ENCODE measurements at regions not wholly inside any gene's neighbourhood (a gene's known extent, or its start where the extent isn't known, plus 50 kb on each side); places are given as distances from the start of the nearest gene placed in this dataset.

- Histone ChIP-seq H2AFZ (no peak overlapping the region), H3K27ac (peak overlapping the region; percentile 17)
- no peak for DNase-seq (ENCODE audit: low spot score)
Measured at GRCh38 chr14:96658611-96659010, 138.6 kb upstream of the VRK1 start.

GRCh38 chr14:96660123-96660522 lies 137.1 kb upstream of the VRK1 start:
- Histone ChIP-seq H3K4me3 (no peak overlapping the region), H3K4me2 (no peak overlapping the region), H3K36me3 (replicated peaks; ENCODE audit: insufficient read depth, low read depth) (no peaks in the 10 kb centered on the region), H3K27me3 (peaks cover 7% of the 10 kb centered on the region), H3K9me3 (ENCODE audit: low read depth) (no peaks in the 10 kb centered on the region), H2AFZ (no peak overlapping the region), H3K4me1 (ENCODE audit: insufficient read depth) (peaks cover 5% of the 10 kb centered on the region), H4K20me1 (ENCODE audit: insufficient read depth, poor library complexity, severe bottlenecking) (no peaks in the 10 kb centered on the region), H3K79me2 (no peaks in the 10 kb centered on the region), H3K9me2 (replicated peaks; ENCODE audit: insufficient read depth) (no peaks in the 10 kb centered on the region), H3K27ac (no peak overlapping the region)
- WGBS (ENCODE audit: low lambda C conversion rate, missing lambda C conversion rate), result 30% methylated on average over 1 of the region's 1 CpG
- DNase-seq (ENCODE audit: low spot score), result no peak
- no peak for TF ChIP-seq CTCF (IDR thresholded peaks at IDR 0.05; ENCODE audit: poor library complexity)
- TF ChIP-seq EZH2phosphoT487 (IDR thresholded peaks at IDR 0.05; ENCODE audit: low read depth, severe bottlenecking, unreplicated experiment), result no peak
- no peak for TF ChIP-seq EZH2 (IDR thresholded peaks at IDR 0.05; ENCODE audit: borderline replicate concordance)

More at GRCh38 chr14:96658611-96659010, 138.6 kb upstream of the VRK1 start:
- Histone ChIP-seq H3K36me3 (replicated peaks; ENCODE audit: insufficient read depth, low read depth) (no peaks in the 10 kb centered on the region), H3K79me2 (no peaks in the 10 kb centered on the region), H3K4me3 (no peak overlapping the region), H3K4me1 (ENCODE audit: insufficient read depth) (peaks cover 5% of the 10 kb centered on the region), H3K4me2 (no peak overlapping the region), H3K9me2 (replicated peaks; ENCODE audit: insufficient read depth) (no peaks in the 10 kb centered on the region), H3K27me3 (peaks cover 4% of the 10 kb centered on the region), H4K20me1 (ENCODE audit: insufficient read depth, poor library complexity, severe bottlenecking) (no peaks in the 10 kb centered on the region), H3K9me3 (ENCODE audit: low read depth) (no peaks in the 10 kb centered on the region)
- WGBS (ENCODE audit: low lambda C conversion rate, missing lambda C conversion rate), result 71% methylated on average over 4 of the region's 4 CpGs
- TF ChIP-seq CTCF (IDR thresholded peaks at IDR 0.05; ENCODE audit: poor library complexity) (no peak), EZH2phosphoT487 (IDR thresholded peaks at IDR 0.05; ENCODE audit: low read depth, severe bottlenecking, unreplicated experiment) (no peak), EZH2 (IDR thresholded peaks at IDR 0.05; ENCODE audit: borderline replicate concordance) (no peak)

GRCh38 chr14:96660667-96661066 lies 136.5 kb upstream of the VRK1 start:
- Histone ChIP-seq H3K27me3 (peaks cover 7% of the 10 kb centered on the region), H3K9me3 (ENCODE audit: low read depth) (no peaks in the 10 kb centered on the region), H3K4me3 (no peak overlapping the region), H2AFZ (no peak overlapping the region), H3K4me2 (no peak overlapping the region), H3K79me2 (no peaks in the 10 kb centered on the region), H3K4me1 (ENCODE audit: insufficient read depth) (peaks cover 5% of the 10 kb centered on the region), H3K9me2 (replicated peaks; ENCODE audit: insufficient read depth) (no peaks in the 10 kb centered on the region), H3K36me3 (replicated peaks; ENCODE audit: insufficient read depth, low read depth) (no peaks in the 10 kb centered on the region), H3K27ac (no peak overlapping the region), H4K20me1 (ENCODE audit: insufficient read depth, poor library complexity, severe bottlenecking) (no peaks in the 10 kb centered on the region)
- DNase-seq (ENCODE audit: low spot score), result no peak
- 38% methylated on average over 4 of the region's 4 CpGs for WGBS (ENCODE audit: low lambda C conversion rate, missing lambda C conversion rate)
- TF ChIP-seq CTCF (IDR thresholded peaks at IDR 0.05; ENCODE audit: poor library complexity) (no peak), EZH2 (IDR thresholded peaks at IDR 0.05; ENCODE audit: borderline replicate concordance) (no peak), EZH2phosphoT487 (IDR thresholded peaks at IDR 0.05; ENCODE audit: low read depth, severe bottlenecking, unreplicated experiment) (no peak)

Data from hepatocyte (in vitro differentiated cells).